Vagina (tissue), 2 donors: ENCODE measurements at regions not wholly inside any gene's neighbourhood (a gene's known extent, or its start where the extent isn't known, plus 50 kb on each side); places are given as distances from the start of the nearest gene placed in this dataset.

Experiments used
- CTCF ChIP-seq, 3 experiments: fragments of 450-650 bp in 2 of 3; fragments of 200-600 bp in 1 of 3; sonication (generic) in 1 of 3; IDR thresholded peaks; one replicate each; pipeline ENCODE4 v1.5.1; 2017 to 2019; ENCODE audit warnings: antibody characterized with exemption in 3 of 3, mild to moderate bottlenecking in 2 of 3, moderate library complexity in 2 of 3
- POLR2A ChIP-seq, 2 donors: fragments of 450-650 bp; IDR thresholded peaks; one replicate each; pipeline ENCODE4 v1.6.1; 2017; ENCODE audit warnings: antibody characterized with exemption in 2 of 2, mild to moderate bottlenecking in 2 of 2, moderate library complexity in 2 of 2
- POLR2AphosphoS5 ChIP-seq, 2 donors: sonication (generic); formaldehyde crosslinking; IDR thresholded peaks; one replicate each; pipeline ENCODE4 v1.9.0; 2017; ENCODE audit warnings: antibody characterized with exemption in 2 of 2, mild to moderate bottlenecking in 2 of 2, low read depth in 1 of 2; ENCODE audit not compliant: insufficient read depth in 1 of 2

- TF ChIP-seq POLR2A (IDR thresholded peaks at IDR 0.05) = no peak
- TF ChIP-seq CTCF (IDR thresholded peaks at IDR 0.05) = no peak
- no peak for TF ChIP-seq POLR2AphosphoS5 (IDR thresholded peaks at IDR 0.05; ENCODE audit: insufficient read depth in 1 of 2, low read depth in 1 of 2)
Observed at GRCh38 chr7:50197549-50197948, 104.5 kb upstream of the ZPBP start.
